NCI-H82 treated with DMSO at 0.1 percent for 48 hours (cell line): ENCODE measurements at regions not wholly inside any gene's neighbourhood (a gene's known extent, or its start where the extent isn't known, plus 50 kb on each side); places are given as distances from the start of the nearest gene placed in this dataset.

Experiments
- DNase-seq: peaks from one replicate; lab custom pipeline; 2025; ENCODE audit not compliant: unreplicated experiment; lab: John Stamatoyannopoulos, UW

- no peak for DNase-seq
These were observed 483.8 kb downstream of the GALR1 start for GRCh38 chr18:77733292-77733903.

GRCh38 chr18:77736842-77737241 is 487.2 kb downstream of the GALR1 start:
- no peak for DNase-seq

- DNase-seq, result no peak
These were observed 487.8 kb downstream of the GALR1 start for GRCh38 chr18:77737405-77737804.

DNA sequence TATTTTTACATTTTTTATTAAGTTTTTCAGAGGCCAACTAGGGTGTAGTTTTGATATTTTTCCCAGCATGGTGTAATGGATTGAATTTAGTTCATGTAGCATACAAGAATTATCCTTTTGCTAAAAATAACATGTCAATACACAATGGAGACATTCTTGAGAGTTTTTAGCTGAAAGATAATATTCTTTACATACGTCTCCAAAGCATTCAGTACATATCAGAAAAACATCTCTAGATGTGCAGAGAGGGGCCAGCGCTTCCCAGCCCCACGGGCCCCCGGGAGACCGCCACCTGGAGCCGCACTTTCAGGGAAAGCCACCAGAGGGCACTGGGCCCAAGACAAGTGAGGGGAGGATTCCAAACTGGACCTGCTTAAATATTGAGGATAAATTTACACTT is 499.4 kb downstream of the GALR1 start:
- no peak for DNase-seq

DNA sequence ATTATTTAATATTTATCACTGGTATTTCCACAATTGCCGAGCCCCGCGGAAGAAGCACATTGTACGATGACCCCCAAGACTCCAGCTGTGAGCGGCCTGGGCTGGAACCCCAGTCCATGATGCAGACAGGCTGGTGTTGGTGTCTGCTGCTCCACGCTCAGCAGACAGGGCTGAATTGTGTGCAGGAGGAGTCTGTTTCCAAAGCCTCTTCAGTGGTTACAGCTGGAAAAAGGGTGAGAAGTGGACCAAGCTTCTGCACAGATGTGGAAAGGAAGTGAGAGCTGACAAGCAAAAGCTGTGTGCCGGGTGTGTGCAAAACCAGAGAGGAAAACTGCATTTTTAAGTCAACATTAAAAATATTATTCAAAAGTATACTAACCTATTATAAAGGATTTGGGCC is 500.4 kb downstream of the GALR1 start:
- no peak for DNase-seq

DNA sequence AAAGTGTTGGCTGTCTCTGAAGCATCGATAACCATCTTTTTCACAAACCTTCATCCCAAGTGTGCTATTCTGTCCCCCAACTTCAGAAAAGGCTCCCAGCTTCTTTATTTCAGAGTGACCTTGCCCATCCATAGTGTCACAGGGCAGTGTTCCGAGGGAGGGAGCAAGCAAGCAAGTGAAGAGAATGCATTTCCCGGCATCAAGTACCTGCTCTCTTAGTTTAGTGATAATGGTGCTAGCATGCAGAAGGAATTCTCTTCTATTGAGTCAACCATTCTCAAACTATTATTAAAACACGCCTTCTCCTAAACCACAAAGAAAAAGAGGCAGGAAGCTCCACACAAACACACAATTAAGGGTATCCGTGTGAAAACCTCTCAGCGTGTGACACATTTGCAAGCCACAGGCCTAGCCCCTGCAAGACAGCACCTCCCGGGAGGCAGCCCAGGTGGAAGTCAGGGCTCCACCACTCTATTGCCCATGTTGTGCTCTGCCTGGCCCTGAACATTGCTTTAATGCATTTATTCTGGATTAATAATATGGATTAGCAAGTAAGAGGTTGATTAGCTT is 504.9 kb downstream of the GALR1 start:
- no peak for DNase-seq

- DNase-seq, result no peak
These were observed 505.5 kb downstream of the GALR1 start for GRCh38 chr18:77755187-77755586.

DNA sequence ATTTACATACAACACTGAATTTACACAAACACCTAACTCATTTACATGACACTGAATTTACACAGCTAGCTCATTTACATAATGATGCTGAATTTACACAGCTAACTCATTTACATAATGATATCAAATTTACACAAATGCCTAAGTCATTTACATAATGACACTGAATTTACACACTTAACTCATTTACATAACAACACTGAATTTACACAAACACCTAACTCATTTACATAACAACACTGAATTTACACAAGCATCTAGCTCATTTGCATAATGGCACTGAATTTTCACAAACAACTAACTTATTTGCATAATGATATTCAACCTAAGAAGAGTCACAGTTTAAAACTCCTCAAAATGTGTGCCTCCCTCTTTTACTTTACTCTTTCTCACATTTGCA is 511.7 kb downstream of the GALR1 start:
- no peak for DNase-seq

DNA sequence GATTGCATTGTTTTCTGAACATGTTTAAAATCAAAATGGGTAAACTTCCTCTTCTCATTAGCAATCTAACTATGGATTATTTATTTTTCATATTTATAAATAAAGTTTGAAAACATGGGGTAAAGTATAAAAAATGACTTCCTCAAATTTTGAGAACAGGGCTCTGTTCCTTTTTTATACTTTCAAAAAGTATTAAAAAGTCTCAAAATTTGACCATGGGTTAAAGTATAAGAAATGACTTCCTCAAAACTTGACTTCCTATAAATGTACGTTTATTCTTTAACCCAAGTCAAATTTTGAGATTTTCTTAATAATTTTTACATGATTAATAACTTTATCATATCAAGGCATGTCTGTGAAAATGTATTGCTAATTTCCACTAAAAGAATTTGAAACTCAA is 512.4 kb downstream of the GALR1 start:
- DNase-seq, result no peak

GRCh38 chr18:77762642-77763041 is 513.0 kb downstream of the GALR1 start:
- DNase-seq, result no peak

GRCh38 chr18:77763530-77764145 is 514.0 kb downstream of the GALR1 start:
- DNase-seq, result no peak

DNA sequence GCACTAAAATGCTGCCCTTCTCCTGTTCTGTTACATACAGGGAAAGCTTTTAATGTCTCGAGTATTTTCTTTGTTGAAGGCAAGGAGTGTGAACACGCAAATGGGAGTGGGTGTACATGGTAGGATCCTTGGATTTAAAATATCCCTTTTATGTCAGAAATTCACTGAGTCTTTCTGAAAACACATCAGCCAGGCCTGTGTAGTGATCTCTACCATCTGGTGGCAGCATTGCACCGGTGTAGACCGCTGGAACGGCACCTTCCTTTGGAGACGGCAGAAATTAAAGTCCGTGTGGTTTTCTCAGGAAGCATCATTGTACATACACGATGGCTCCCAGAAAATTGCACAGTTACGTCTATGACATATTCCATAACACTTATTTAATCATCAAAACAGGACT is 515.8 kb downstream of the GALR1 start:
- DNase-seq, result no peak

DNA sequence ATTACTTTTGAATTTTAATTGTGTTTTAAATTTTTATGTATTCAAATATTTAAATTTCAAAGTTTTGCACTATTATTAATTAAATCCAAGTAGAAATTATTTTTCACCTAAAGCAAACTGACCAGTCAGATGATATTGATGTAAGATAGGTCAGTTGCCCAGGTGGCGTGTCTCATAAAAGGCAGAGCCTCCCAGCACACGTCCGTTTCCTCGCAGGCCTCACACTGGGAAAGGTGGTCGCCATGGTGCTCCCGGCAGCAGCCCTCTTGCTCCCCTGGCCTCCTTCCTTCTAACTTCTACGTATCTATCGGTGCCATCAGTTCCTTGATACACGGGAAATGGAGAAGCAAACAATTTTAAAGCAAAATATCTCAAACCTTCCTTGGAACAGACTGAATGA is 516.8 kb downstream of the GALR1 start:
- no peak for DNase-seq

DNA sequence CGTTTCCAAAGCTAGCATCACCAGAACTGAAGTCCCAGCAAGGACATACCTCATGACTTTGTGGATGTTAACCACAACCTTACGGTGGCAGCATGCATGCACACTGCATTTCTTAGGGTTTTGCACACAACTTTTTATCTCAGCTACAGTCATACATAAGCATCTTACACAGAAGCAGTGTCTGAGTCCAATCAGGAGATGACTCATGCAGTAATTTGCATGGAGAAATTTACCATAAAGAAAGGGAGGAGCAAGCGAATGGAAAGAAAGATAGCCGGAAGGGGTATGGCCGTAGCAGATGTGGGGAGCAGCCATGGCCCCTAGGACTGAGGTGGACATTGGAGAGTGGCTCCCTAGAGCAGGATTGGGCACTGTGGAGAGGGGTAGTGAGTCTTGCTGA is 522.5 kb downstream of the GALR1 start:
- DNase-seq, result no peak

DNA sequence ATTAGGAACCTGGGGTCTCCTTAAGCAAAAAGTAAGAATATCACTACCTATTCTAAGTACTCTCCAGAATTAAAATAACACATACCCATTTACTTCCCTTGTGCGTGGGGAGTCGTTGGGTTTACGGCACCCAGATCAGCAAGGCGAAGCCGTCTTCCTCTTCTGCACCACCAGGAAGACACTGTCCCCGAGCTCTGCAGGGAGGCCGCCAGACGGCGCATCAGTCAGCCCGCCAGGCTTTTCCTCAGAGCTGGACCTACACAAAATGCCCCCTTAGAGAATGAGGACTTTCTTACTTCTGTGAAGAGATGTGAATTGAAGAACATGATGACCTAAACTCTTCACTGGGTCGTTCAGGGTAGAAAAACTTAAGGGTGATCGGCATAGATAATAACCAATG is 526.5 kb downstream of the GALR1 start:
- DNase-seq, result no peak

GRCh38 chr18:77777163-77777562 is 527.5 kb downstream of the GALR1 start:
- no peak for DNase-seq

DNA sequence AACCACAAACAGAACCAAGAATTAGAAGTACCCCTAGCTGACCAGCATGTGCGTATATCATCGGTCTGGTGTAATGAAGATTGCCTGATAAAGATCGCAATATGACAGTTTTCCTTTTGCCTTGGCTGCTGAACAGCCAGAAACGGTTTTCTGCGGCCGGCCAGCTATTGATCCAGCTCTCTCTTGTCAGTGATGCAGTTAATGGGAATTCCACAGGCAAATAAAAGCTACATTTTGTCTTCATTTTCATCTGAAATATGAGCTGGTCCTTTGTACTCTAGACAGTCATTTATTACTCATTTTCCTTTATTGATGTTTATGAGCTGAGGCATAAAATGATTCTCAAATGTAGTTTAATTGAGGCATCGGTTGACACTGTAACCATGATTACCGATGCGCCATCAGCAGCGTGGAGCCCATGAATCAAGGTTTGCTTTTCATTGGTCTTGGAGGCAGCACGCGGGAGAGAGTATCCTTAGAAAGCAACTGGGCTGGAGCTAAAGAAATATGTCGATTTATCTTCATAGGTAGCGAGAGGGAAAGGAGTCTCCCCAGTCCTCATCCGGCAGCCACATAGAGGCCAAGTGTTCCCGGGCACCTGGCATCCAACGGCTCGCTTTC is 535.2 kb downstream of the GALR1 start:
- no peak for DNase-seq

DNA sequence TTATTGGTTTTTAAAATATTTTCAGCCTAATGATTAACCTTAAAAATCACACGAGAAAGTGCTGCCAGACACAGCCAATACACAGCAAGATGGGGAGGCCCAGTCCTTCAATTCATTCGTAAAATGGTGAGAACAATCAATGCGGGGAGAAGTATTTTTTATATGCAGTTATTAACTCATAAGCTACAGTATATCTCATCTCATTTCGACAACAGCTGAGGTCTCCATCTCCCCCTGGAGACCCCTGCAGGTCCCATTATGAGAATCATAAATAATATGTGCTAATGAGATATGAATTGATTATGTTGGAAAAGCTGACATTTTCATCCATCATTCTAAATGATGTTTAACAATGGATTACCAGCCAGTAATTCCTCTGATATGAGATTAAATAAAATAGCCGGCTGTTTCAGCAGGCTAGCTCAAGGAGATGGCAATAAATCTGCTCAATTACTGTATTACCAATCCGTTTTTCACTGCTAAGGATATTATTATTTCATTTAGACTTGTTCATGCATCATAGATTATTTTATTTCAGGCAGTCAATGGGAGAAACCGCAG is 535.8 kb downstream of the GALR1 start:
- DNase-seq, result no peak

DNA sequence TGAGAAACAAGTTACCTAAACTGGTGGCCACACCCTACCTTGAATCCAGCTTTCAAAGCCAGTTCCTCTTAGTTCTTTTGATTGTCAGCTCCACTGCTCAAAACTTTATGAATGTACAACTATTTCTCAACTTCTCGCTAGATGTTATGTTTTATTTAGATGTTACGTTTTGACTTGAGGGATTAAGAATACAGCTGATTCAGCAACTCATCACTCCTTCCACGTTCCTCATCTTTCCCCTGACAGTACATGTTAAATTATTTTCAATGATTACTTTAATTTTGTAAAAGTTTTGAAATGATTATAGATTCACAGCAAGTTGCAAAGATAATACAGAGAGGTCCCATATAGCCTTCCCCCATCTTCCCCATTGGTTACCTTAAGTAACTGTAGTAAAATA is 553.4 kb downstream of the GALR1 start:
- no peak for DNase-seq

- DNase-seq, result no peak
These were observed 554.7 kb downstream of the GALR1 start for GRCh38 chr18:77804382-77804781.

GRCh38 chr18:77807650-77808049 is 558.0 kb downstream of the GALR1 start:
- no peak for DNase-seq

- no peak for DNase-seq
These were observed 561.9 kb downstream of the GALR1 start for GRCh38 chr18:77811503-77811902.
